HCT116 (cell line): ENCODE measurements at regions not wholly inside any gene's neighbourhood (a gene's known extent, or its start where the extent isn't known, plus 50 kb on each side); places are given as distances from the start of the nearest gene placed in this dataset.

Experiments used
- EZH2 ChIP-seq: fragments of 200-600 bp; sonication (generic); IDR thresholded peaks from 2 replicates; pipeline ENCODE4 v1.6.1; 2017; ENCODE audit warnings: antibody characterized with exemption, mixed run types
- POLR2AphosphoS5 ChIP-seq: IDR thresholded peaks from 2 replicates; pipeline ENCODE4 v1.6.1; 2011; ENCODE audit warnings: mild to moderate bottlenecking, low read depth, low read length, moderate library complexity

DNA sequence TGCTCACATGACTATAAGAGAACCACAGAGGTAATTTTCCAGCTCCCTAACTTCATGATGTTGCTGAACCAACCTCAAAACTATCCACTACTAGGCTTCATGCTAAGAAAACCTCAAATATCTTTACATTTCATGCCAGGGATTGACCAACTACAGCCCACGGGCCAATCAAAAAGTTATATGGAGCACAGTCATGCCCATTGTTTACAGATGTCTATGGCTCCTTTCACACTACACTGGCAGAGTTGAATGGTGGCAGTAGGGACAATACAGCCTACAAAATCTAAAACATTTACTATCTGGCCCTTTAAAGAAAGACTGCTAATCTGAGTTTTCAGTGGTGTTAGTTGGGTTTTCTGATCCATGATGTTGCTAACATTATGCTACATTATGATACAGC lies 154.8 kb downstream of the TM2D1 start:
- no peak for TF ChIP-seq EZH2
- TF ChIP-seq POLR2AphosphoS5 = no peak
